Esophagus muscularis mucosa (tissue), 4 donors: ENCODE measurements at regions not wholly inside any gene's neighbourhood (a gene's known extent, or its start where the extent isn't known, plus 50 kb on each side); places are given as distances from the start of the nearest gene placed in this dataset.

Experiments used
- DNase-seq: peaks from one replicate; pipeline ENCODE4 v3.0.0-alpha.2; 2017; ENCODE audit errors: extremely low spot score
- H3K27ac ChIP-seq, 4 donors: fragments of 200-600 bp; sonication (generic); replicated peaks in 1 of 4; 1 replicate in 3 of 4; 2 replicates in 1 of 4; pipeline ENCODE4 v1.5.1; 2016 to 2019; ENCODE audit warnings: mild to moderate bottlenecking in 1 of 4
- H3K27me3 ChIP-seq, 4 donors: fragments of 200-600 bp; sonication (generic); one replicate each; pipeline versions ENCODE4 v1.5.1 to v1.6.0; 2016 to 2019
- H3K36me3 ChIP-seq, 4 donors: fragments of 200-600 bp; sonication (generic); one replicate each; pipeline ENCODE4 v1.5.1; 2016 to 2019
- H3K4me1 ChIP-seq, 4 donors: fragments of 200-600 bp; sonication (generic); one replicate each; pipeline ENCODE4 v1.5.1; 2016 to 2019
- H3K4me3 ChIP-seq, 4 donors: fragments of 200-600 bp; sonication (generic); 1 replicate in 2 of 4; 2 replicates in 2 of 4; pipeline ENCODE4 v1.5.1; 2016 to 2019; ENCODE audit warnings: mild to moderate bottlenecking in 4 of 4, moderate library complexity in 1 of 4
- H3K9me3 ChIP-seq, 4 donors: fragments of 200-600 bp; sonication (generic); 1 replicate in 3 of 4; 2 replicates in 1 of 4; pipeline ENCODE4 v1.5.1; 2016 to 2019
- CTCF ChIP-seq, 3 experiments: fragments of 200-600 bp in 2 of 3; fragments of 450-650 bp in 1 of 3; sonication (generic) in 2 of 3; IDR thresholded peaks; one replicate each; pipeline ENCODE4 v1.5.1; 2017 to 2019; ENCODE audit warnings: antibody characterized with exemption in 3 of 3, mild to moderate bottlenecking in 2 of 3, moderate library complexity in 1 of 3
- EP300 ChIP-seq: sonication (generic); formaldehyde crosslinking; IDR thresholded peaks from one replicate; pipeline ENCODE4 v1.6.1; 2017; ENCODE audit warnings: antibody characterized with exemption
- POLR2A ChIP-seq: fragments of 450-650 bp; IDR thresholded peaks from one replicate; pipeline ENCODE4 v1.6.1; 2017; ENCODE audit warnings: antibody characterized with exemption, moderate library complexity, mild to moderate bottlenecking, low read depth
- POLR2AphosphoS5 ChIP-seq, 2 donors: sonication (generic); formaldehyde crosslinking; IDR thresholded peaks; one replicate each; pipeline ENCODE4 v1.6.1; 2017; ENCODE audit warnings: antibody characterized with exemption in 2 of 2
- WGBS: methylation state at CpG from one replicate; pipeline ENCODE4 v1.1.5; 2018; 5-methylcytosine and 5-hydroxymethylcytosine counted together
- intact Hi-C: fragments of 100-400 bp; cut with DNase I; formaldehyde crosslinking; loops from one replicate; pipeline ENCODE4 v1.15.1; 2023

GRCh38 chr4:157574606-157575005 lies 354.1 kb downstream of the GRIA2 start:
- Histone ChIP-seq H3K27ac (no peak overlapping the region), H3K36me3 (no peaks in the 10 kb centered on the region), H3K4me3 (no peak overlapping the region), H3K27me3 (no peaks in the 10 kb centered on the region), H3K4me1 (no peaks in the 10 kb centered on the region), H3K9me3 (no peaks in the 10 kb centered on the region)
- DNase-seq = no peak
- WGBS = 98% methylated on average over 7 of the region's 7 CpGs
- TF ChIP-seq EP300 (no peak), POLR2A (no peak), CTCF (IDR thresholded peaks at IDR 0.05) (no peak)
- intact Hi-C loops = no loop called here

- Histone ChIP-seq H3K4me3 (no peak overlapping the region), H3K9me3 (no peaks in the 10 kb centered on the region), H3K27me3 (no peaks in the 10 kb centered on the region), H3K27ac (no peak overlapping the region), H3K4me1 (no peaks in the 10 kb centered on the region), H3K36me3 (no peaks in the 10 kb centered on the region)
- DNase-seq = no peak
- intact Hi-C loops = no loop called here
- 80% methylated on average over 3 of the region's 3 CpGs for WGBS
- TF ChIP-seq EP300 (no peak), CTCF (IDR thresholded peaks at IDR 0.05) (no peak), POLR2A (no peak), POLR2AphosphoS5 (IDR thresholded peaks at IDR 0.05) (no peak)
These were observed 352.4 kb downstream of the GRIA2 start for GRCh38 chr4:157572951-157573350.

GRCh38 chr4:157572284-157572683 lies 351.8 kb downstream of the GRIA2 start:
- no peak for DNase-seq
- Histone ChIP-seq H3K27ac (no peak overlapping the region), H3K36me3 (no peaks in the 10 kb centered on the region), H3K27me3 (no peaks in the 10 kb centered on the region), H3K4me1 (no peaks in the 10 kb centered on the region), H3K9me3 (no peaks in the 10 kb centered on the region), H3K4me3 (no peak overlapping the region)
- 77% methylated on average over 2 of the region's 2 CpGs for WGBS
- TF ChIP-seq CTCF (IDR thresholded peaks at IDR 0.05) = no peak
- no peak for TF ChIP-seq POLR2A
- no peak for TF ChIP-seq POLR2AphosphoS5 (IDR thresholded peaks at IDR 0.05)
- TF ChIP-seq EP300 = no peak
- intact Hi-C loops = no loop called here

- TF ChIP-seq POLR2A (no peak), POLR2AphosphoS5 (IDR thresholded peaks at IDR 0.05) (no peak), CTCF (IDR thresholded peaks at IDR 0.05) (no peak), EP300 (no peak)
- WGBS = 73% methylated on average over 2 of the region's 2 CpGs
- H3K27me3 ChIP-seq = no peaks in the 10 kb centered on the region
- no peaks in the 10 kb centered on the region for H3K4me1 ChIP-seq
- H3K27ac ChIP-seq = no peak overlapping the region
- DNase-seq = no peak
- no peaks in the 10 kb centered on the region for H3K36me3 ChIP-seq
- H3K9me3 ChIP-seq = no peaks in the 10 kb centered on the region
- intact Hi-C loops = no loop called here
- H3K4me3 ChIP-seq = no peak overlapping the region
These were observed 344.2 kb downstream of the GRIA2 start for GRCh38 chr4:157564771-157565170.

- no peak overlapping the region for H3K27ac ChIP-seq
- no peak for DNase-seq
- H3K4me1 ChIP-seq = no peaks in the 10 kb centered on the region
- H3K4me3 ChIP-seq = no peak overlapping the region
- TF ChIP-seq POLR2A (no peak), CTCF (IDR thresholded peaks at IDR 0.05) (no peak), EP300 (no peak), POLR2AphosphoS5 (IDR thresholded peaks at IDR 0.05) (no peak)
- H3K36me3 ChIP-seq = no peaks in the 10 kb centered on the region
- H3K27me3 ChIP-seq = no peaks in the 10 kb centered on the region
- no peaks in the 10 kb centered on the region for H3K9me3 ChIP-seq
- intact Hi-C loops = no loop called here
- 79% methylated on average over 2 of the region's 2 CpGs for WGBS
These were observed 343.7 kb downstream of the GRIA2 start for GRCh38 chr4:157564218-157564617.
